Sigmoid colon (tissue), 6 donors: ENCODE measurements at regions not wholly inside any gene's neighbourhood (a gene's known extent, or its start where the extent isn't known, plus 50 kb on each side); places are given as distances from the start of the nearest gene placed in this dataset.

Source experiments
- DNase-seq: peaks from one replicate; pipeline ENCODE4 v3.0.0-alpha.2; 2019
- H3K27ac ChIP-seq, 4 donors: fragments of 200-600 bp; sonication (generic); one replicate each; pipeline ENCODE4 v1.5.1; 2016 to 2019; ENCODE audit warnings: mild to moderate bottlenecking in 1 of 4
- H3K27me3 ChIP-seq, 3 donors: fragments of 200-600 bp; sonication (generic); one replicate each; pipeline ENCODE4 v1.5.1; 2019; ENCODE audit warnings: mild to moderate bottlenecking in 1 of 3
- H3K36me3 ChIP-seq, 4 donors: fragments of 200-600 bp; sonication (generic); one replicate each; pipeline ENCODE4 v1.5.1; 2016 to 2019
- H3K4me1 ChIP-seq, 4 donors: fragments of 200-600 bp; sonication (generic); one replicate each; pipeline ENCODE4 v1.5.1; 2017 to 2019
- H3K4me3 ChIP-seq, 4 donors: fragments of 200-600 bp; sonication (generic); one replicate each; pipeline ENCODE4 v1.5.1; 2017 to 2019; ENCODE audit warnings: mild to moderate bottlenecking in 2 of 4, moderate library complexity in 1 of 4
- H3K9me3 ChIP-seq, 4 donors: fragments of 200-600 bp in 3 of 4; sonication (generic) in 3 of 4; one replicate each; pipeline versions ENCODE4 v1.5.1 to v1.6.1; 2013 to 2019
- EP300 ChIP-seq, 4 donors: sonication (generic); formaldehyde crosslinking; IDR thresholded peaks; one replicate each; pipeline ENCODE4 v1.6.1; 2017; ENCODE audit warnings: antibody characterized with exemption in 4 of 4
- POLR2A ChIP-seq, 2 donors: fragments of 450-650 bp; IDR thresholded peaks; one replicate each; pipeline ENCODE4 v1.6.1; 2016; ENCODE audit warnings: antibody characterized with exemption in 2 of 2, mild to moderate bottlenecking in 2 of 2, moderate library complexity in 2 of 2
- POLR2AphosphoS5 ChIP-seq, 4 donors: sonication (generic); formaldehyde crosslinking; IDR thresholded peaks; one replicate each; pipeline ENCODE4 v1.6.1; 2017; ENCODE audit warnings: antibody characterized with exemption in 4 of 4
- WGBS, 2 donors: extraction: QIAGEN DNeasy Blood & Tissue Kit; methylation state at CpG; one replicate each; pipeline ENCODE4 v1.1.7; 2013; 5-methylcytosine and 5-hydroxymethylcytosine counted together
- intact Hi-C: fragments of 100-400 bp; cut with DNase I; formaldehyde crosslinking; loops from one replicate; pipeline ENCODE4 v1.15.1; 2023
- TF ChIP-seq, protein P1 (sequence below), 4 experiments: fragments of 450-650 bp in 3 of 4; fragments of 200-600 bp in 1 of 4; IDR thresholded peaks; one replicate each; pipeline ENCODE4 v1.5.1; 2016 to 2019; ENCODE audit warnings: antibody characterized with exemption in 4 of 4, mild to moderate bottlenecking in 3 of 4, moderate library complexity in 2 of 4
- donor health status: healthy with polysubstance abuse.
- donor health status: healthy.

DNA sequence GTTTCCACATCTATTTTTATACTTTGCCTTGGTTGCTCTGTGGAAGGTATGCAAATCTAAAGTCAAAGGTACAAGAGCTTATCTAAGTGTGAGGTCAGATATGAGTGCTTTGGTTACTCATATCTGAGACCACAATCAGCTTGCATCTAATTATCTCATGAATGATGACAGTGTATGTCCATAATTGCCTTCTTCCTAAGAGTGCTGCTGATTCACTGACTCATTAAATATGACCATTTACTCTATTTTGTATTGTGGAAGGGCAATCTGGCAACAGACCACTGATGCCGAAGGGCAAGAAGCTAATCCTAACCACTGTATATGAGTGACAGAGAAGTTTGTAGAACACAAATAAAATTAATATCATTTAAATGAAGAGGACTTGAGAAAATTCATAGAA is 1190.2 kb upstream of the AGA start:
- no peaks in the 10 kb centered on the region for H3K36me3 ChIP-seq
- no peaks in the 10 kb centered on the region for H3K9me3 ChIP-seq
- no peaks in the 10 kb centered on the region for H3K4me1 ChIP-seq
- intact Hi-C loops = no loop called here
- H3K27ac ChIP-seq = no peak overlapping the region
- H3K27me3 ChIP-seq = no peaks in the 10 kb centered on the region
- TF ChIP-seq, protein P1, sequence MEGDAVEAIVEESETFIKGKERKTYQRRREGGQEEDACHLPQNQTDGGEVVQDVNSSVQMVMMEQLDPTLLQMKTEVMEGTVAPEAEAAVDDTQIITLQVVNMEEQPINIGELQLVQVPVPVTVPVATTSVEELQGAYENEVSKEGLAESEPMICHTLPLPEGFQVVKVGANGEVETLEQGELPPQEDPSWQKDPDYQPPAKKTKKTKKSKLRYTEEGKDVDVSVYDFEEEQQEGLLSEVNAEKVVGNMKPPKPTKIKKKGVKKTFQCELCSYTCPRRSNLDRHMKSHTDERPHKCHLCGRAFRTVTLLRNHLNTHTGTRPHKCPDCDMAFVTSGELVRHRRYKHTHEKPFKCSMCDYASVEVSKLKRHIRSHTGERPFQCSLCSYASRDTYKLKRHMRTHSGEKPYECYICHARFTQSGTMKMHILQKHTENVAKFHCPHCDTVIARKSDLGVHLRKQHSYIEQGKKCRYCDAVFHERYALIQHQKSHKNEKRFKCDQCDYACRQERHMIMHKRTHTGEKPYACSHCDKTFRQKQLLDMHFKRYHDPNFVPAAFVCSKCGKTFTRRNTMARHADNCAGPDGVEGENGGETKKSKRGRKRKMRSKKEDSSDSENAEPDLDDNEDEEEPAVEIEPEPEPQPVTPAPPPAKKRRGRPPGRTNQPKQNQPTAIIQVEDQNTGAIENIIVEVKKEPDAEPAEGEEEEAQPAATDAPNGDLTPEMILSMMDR (IDR thresholded peaks at IDR 0.05) = no peak
- TF ChIP-seq POLR2AphosphoS5 (IDR thresholded peaks at IDR 0.05) = no peak
- TF ChIP-seq EP300 (IDR thresholded peaks at IDR 0.05) = no peak
- no peak for TF ChIP-seq POLR2A (IDR thresholded peaks at IDR 0.05)
- WGBS, 2 donors = 90 to 95% methylated on average over 1 of the region's 1 CpG
- H3K4me3 ChIP-seq = no peak overlapping the region
- DNase-seq = no peak

DNA sequence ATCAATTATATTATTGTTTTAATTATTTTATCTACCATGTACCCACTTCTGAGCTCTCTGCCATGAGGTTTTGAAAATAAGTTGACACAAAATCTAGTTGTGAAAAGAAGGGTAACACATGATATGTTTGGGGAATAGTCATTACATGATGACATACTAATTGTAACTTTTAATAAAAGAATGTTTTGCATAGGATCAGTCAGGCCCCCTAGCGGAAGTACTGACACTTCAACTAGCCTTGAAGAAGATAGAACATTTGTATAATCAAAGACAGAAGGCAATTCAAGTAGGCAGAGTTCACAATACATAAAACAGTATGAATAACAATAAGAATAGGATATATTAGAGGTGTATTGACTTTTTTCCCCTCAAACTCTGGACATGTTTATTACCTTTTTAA is 1191.0 kb upstream of the AGA start:
- Histone ChIP-seq H3K27me3 (no peaks in the 10 kb centered on the region), H3K9me3 (no peaks in the 10 kb centered on the region), H3K27ac (no peak overlapping the region), H3K36me3 (no peaks in the 10 kb centered on the region), H3K4me3 (no peak overlapping the region), H3K4me1 (no peaks in the 10 kb centered on the region)
- DNase-seq = no peak
- WGBS, 2 donors = 38 to 76% methylated on average over 1 of the region's 1 CpG
- TF ChIP-seq POLR2A (IDR thresholded peaks at IDR 0.05) (no peak), POLR2AphosphoS5 (IDR thresholded peaks at IDR 0.05) (no peak), EP300 (IDR thresholded peaks at IDR 0.05) (no peak)
- TF ChIP-seq, protein P1 (IDR thresholded peaks at IDR 0.05) = no peak
- intact Hi-C loops = no loop called here

DNA sequence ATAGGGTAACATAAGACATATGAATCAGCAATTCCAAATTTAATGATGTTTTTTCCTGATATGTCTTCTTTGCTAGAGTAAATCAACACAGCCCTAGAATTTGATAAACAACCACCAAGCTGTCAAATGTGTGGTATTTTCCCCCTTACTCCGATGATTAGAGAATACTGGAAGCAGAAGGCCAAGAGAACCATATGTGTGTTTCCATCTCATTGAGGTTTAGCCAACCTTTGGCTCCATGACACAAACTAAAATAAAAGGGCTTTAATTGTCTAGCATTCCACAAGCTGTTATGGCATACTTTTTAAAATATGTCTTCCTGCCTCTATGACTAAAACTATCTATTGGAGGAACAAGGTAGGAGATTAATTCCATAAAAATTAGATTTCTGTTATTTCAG is 1222.4 kb upstream of the AGA start:
- 84 to 95% methylated on average over 1 of the region's 1 CpG for WGBS, 2 donors

DNA sequence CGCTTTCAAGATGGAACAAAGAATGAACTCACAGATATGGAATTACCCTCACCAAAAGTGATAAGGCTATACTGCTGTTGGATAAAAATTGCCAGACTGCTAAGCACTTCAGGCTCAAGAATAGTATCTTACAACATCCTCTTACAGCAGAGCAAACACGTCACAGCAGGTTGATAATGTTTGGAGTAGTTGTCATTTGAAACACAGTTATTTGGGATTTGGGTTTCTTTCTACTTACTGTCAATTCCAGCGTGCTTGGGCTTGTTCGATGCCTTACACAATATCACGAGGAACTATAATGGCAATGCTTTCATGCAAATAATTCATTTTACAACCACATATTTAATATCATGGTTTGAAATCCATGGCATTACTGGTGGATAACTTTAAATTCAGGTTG is 1223.7 kb upstream of the AGA start:
- DNase-seq = no peak
- no peaks in the 10 kb centered on the region for H3K36me3 ChIP-seq
- intact Hi-C loops = no loop called here
- H3K4me3 ChIP-seq = no peak overlapping the region
- no peaks in the 10 kb centered on the region for H3K4me1 ChIP-seq
- TF ChIP-seq, protein P1 (IDR thresholded peaks at IDR 0.05) = no peak
- TF ChIP-seq EP300 (IDR thresholded peaks at IDR 0.05) (no peak), POLR2A (IDR thresholded peaks at IDR 0.05) (no peak), POLR2AphosphoS5 (IDR thresholded peaks at IDR 0.05) (no peak)
- 77 to 84% methylated on average over 5 of the region's 5 CpGs for WGBS, 2 donors
- no peaks in the 10 kb centered on the region for H3K9me3 ChIP-seq
- no peaks in the 10 kb centered on the region for H3K27me3 ChIP-seq
- H3K27ac ChIP-seq = no peak overlapping the region

More for the DNA sequence above, 1222.4 kb upstream of the AGA start:
- no peaks in the 10 kb centered on the region for H3K36me3 ChIP-seq
- H3K27me3 ChIP-seq = no peaks in the 10 kb centered on the region
- H3K4me1 ChIP-seq = no peaks in the 10 kb centered on the region
- intact Hi-C loops = no loop called here
- H3K9me3 ChIP-seq = no peaks in the 10 kb centered on the region
- H3K4me3 ChIP-seq = no peak overlapping the region
- H3K27ac ChIP-seq = no peak overlapping the region
- TF ChIP-seq, protein P1 (IDR thresholded peaks at IDR 0.05) = no peak
- TF ChIP-seq EP300 (IDR thresholded peaks at IDR 0.05) (no peak), POLR2AphosphoS5 (IDR thresholded peaks at IDR 0.05) (no peak), POLR2A (IDR thresholded peaks at IDR 0.05) (no peak)
- no peak for DNase-seq

DNA sequence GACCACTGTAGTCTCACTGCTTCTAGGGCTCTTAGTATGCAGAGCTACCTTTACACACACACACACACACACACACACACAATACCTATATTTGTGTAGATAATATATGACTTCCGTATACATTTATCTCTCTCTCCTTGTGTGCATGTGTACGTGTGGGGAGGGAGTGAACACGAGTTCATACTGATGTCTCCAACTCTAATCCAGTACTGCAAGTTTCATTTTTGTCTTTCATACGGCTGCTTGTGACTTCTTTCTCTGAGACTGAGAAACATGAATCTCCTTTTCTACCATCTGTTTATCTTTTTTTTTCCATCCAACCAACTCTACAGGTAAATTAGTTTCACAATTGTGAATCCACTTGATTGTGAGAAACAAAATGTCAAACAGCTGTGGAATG is 1229.5 kb upstream of the AGA start:
- no peaks in the 10 kb centered on the region for H3K9me3 ChIP-seq
- H3K4me1 ChIP-seq = no peaks in the 10 kb centered on the region
- DNase-seq = no peak
- no peaks in the 10 kb centered on the region for H3K36me3 ChIP-seq
- TF ChIP-seq POLR2A (IDR thresholded peaks at IDR 0.05) (no peak), EP300 (IDR thresholded peaks at IDR 0.05) (no peak), POLR2AphosphoS5 (IDR thresholded peaks at IDR 0.05) (no peak)
- TF ChIP-seq, protein P1 (IDR thresholded peaks at IDR 0.05) = no peak
- no peak overlapping the region for H3K4me3 ChIP-seq
- H3K27me3 ChIP-seq = no peaks in the 10 kb centered on the region
- WGBS, 2 donors = 88 to 90% methylated on average over 4 of the region's 4 CpGs
- intact Hi-C loops = no loop called here
- no peak overlapping the region for H3K27ac ChIP-seq
